ENCODE measurements at regions not wholly inside any gene's neighbourhood (a gene's known extent, or its start where the extent isn't known, plus 50 kb on each side); places are given as distances from the start of the nearest gene placed in this dataset.

DNA sequence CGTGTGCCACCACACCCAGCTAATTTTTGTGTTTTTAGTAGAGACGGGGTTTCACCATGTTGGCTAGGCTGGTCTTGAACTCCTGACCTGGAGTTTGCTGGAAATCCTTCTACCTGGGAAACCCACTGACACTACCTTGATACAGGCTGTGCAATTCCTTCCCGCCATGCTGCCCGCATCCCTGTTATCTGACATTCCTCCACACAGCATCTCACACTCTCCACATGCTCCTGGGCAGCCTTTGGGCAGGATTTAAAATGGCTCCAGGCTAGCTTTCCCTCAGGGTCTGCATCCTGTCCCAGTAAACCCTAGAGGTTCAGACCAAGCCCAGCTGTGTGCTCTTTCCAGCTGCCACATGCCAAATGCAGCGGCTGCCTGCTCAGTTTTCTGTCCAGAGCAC lies 319.5 kb upstream of the CXCR4 start:
- CTCF ChIA-PET = no interaction called here
- no TSS peak for BruUV-seq (replicated peaks)
- Mint-ChIP-seq H3K4me1 (ENCODE audit: low read depth, unreplicated experiment) (no peaks in the 10 kb centered on the region), H3K27me3 (ENCODE audit: unreplicated experiment) (peaks cover 41% of the 10 kb centered on the region), H3K4me3 (ENCODE audit: low read depth, unreplicated experiment) (no peak overlapping the region), H3K36me3 (ENCODE audit: insufficient read depth, unreplicated experiment) (no peaks in the 10 kb centered on the region), H3K27ac (ENCODE audit: unreplicated experiment) (no peak overlapping the region), H3K9me3 (ENCODE audit: low read depth, unreplicated experiment) (no peaks in the 10 kb centered on the region)
- intact Hi-C loops (cut with micrococcal nuclease; ENCODE audit: unreplicated experiment) = no loop called here
- no peak for DNase-seq
- TF ChIP-seq, protein P1, sequence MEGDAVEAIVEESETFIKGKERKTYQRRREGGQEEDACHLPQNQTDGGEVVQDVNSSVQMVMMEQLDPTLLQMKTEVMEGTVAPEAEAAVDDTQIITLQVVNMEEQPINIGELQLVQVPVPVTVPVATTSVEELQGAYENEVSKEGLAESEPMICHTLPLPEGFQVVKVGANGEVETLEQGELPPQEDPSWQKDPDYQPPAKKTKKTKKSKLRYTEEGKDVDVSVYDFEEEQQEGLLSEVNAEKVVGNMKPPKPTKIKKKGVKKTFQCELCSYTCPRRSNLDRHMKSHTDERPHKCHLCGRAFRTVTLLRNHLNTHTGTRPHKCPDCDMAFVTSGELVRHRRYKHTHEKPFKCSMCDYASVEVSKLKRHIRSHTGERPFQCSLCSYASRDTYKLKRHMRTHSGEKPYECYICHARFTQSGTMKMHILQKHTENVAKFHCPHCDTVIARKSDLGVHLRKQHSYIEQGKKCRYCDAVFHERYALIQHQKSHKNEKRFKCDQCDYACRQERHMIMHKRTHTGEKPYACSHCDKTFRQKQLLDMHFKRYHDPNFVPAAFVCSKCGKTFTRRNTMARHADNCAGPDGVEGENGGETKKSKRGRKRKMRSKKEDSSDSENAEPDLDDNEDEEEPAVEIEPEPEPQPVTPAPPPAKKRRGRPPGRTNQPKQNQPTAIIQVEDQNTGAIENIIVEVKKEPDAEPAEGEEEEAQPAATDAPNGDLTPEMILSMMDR (IDR thresholded peaks at IDR 0.05; ENCODE audit: unreplicated experiment) = no peak

- no peak for DNase-seq
- Mint-ChIP-seq H3K9me3 (ENCODE audit: low read depth, unreplicated experiment) (no peaks in the 10 kb centered on the region), H3K27ac (ENCODE audit: unreplicated experiment) (no peak overlapping the region), H3K4me1 (ENCODE audit: low read depth, unreplicated experiment) (no peaks in the 10 kb centered on the region), H3K27me3 (ENCODE audit: unreplicated experiment) (peaks cover 36% of the 10 kb centered on the region), H3K4me3 (ENCODE audit: low read depth, unreplicated experiment) (no peak overlapping the region), H3K36me3 (ENCODE audit: insufficient read depth, unreplicated experiment) (no peaks in the 10 kb centered on the region)
- BruUV-seq (replicated peaks) = no TSS peak
- CTCF ChIA-PET = no interaction called here
- intact Hi-C loops (cut with micrococcal nuclease; ENCODE audit: unreplicated experiment) = no loop called here
- TF ChIP-seq, protein P1 (IDR thresholded peaks at IDR 0.05; ENCODE audit: unreplicated experiment) = no peak
These were observed 319.0 kb upstream of the CXCR4 start for GRCh38 chr2:136436936-136437335.

DNA sequence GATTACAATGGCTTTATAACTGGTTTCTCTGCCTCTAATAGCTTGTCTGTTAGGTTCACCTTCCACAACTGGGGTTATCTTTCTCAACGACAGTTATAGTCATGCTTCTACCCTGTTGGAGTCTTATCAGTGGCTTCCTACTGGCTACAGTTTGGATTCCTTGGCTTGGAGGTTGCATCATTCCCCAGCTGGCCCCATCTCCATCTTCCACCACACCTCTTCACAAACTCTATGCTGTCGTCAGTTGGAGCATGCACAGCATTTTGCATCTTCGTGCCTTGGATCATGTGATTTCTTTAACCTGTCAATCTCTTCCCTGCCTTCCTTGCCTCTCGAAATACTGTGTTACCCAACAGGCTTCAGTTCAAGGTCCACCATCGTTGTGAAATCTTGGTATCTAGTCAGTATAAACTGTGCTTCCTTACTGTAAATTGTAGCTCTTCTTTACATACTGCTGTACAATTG lies 316.3 kb upstream of the CXCR4 start:
- peaks cover 15% of the 10 kb centered on the region for H3K27me3 Mint-ChIP-seq (ENCODE audit: unreplicated experiment)
- DNase-seq = no peak
- no peaks in the 10 kb centered on the region for H3K9me3 Mint-ChIP-seq (ENCODE audit: low read depth, unreplicated experiment)
- TF ChIP-seq, protein P1 (IDR thresholded peaks at IDR 0.05; ENCODE audit: unreplicated experiment) = no peak
- H3K4me3 Mint-ChIP-seq (ENCODE audit: low read depth, unreplicated experiment) = no peak overlapping the region
- intact Hi-C loops (cut with micrococcal nuclease; ENCODE audit: unreplicated experiment) = no loop called here
- CTCF ChIA-PET = no interaction called here
- H3K36me3 Mint-ChIP-seq (ENCODE audit: insufficient read depth, unreplicated experiment) = no peaks in the 10 kb centered on the region
- H3K27ac Mint-ChIP-seq (ENCODE audit: unreplicated experiment) = no peak overlapping the region
- no TSS peak for BruUV-seq (replicated peaks)
- H3K4me1 Mint-ChIP-seq (ENCODE audit: low read depth, unreplicated experiment) = no peaks in the 10 kb centered on the region

DNA sequence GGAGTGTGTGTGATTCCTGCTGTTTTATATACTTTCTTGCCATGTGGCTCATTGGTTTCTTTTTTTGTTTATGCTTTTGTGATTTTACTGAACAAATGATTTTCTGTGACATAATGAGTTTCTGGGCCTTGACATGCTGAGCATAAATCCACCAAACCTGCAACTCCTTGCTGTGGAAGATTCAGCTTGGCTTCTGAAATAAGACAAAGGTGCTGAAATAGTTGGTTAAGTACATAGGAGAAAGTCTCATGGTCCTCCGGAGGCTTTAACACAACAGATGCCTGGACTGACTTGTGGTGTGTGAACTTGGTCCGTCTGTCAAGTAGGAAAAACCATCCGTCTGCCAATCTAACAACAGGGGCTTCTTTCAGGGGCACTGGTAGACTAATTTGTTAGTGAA lies 315.3 kb upstream of the CXCR4 start:
- Mint-ChIP-seq H3K27ac (ENCODE audit: unreplicated experiment) (no peak overlapping the region), H3K36me3 (ENCODE audit: insufficient read depth, unreplicated experiment) (no peaks in the 10 kb centered on the region), H3K9me3 (ENCODE audit: low read depth, unreplicated experiment) (no peaks in the 10 kb centered on the region), H3K4me1 (ENCODE audit: low read depth, unreplicated experiment) (no peaks in the 10 kb centered on the region), H3K4me3 (ENCODE audit: low read depth, unreplicated experiment) (no peak overlapping the region), H3K27me3 (ENCODE audit: unreplicated experiment) (peaks cover 11% of the 10 kb centered on the region)
- CTCF ChIA-PET = interaction anchor here (0.5 kb wide), 1 partner anchor 14 kb away, joined by 3 read pairs; no protein-coding TSS in a partner anchor
- intact Hi-C loops (cut with micrococcal nuclease; ENCODE audit: unreplicated experiment) = no loop called here
- BruUV-seq (replicated peaks) = no TSS peak
- DNase-seq = no peak
- TF ChIP-seq, protein P1 (IDR thresholded peaks at IDR 0.05; ENCODE audit: unreplicated experiment) = no peak
